CD4-positive, alpha-beta T cell (primary cell): ENCODE measurements at regions not wholly inside any gene's neighbourhood (a gene's known extent, or its start where the extent isn't known, plus 50 kb on each side); places are given as distances from the start of the nearest gene placed in this dataset.

Source experiments
- ATAC-seq: fragments of 200-7000 bp; cut with Tn5 transposase; one replicate; pipeline ENCODE4 v1.10.0; 2022; ENCODE audit warnings: mild to moderate bottlenecking; ENCODE audit not compliant: poor library complexity
- CTCF ChIA-PET: fragments of 350-600 bp; sonication (Branson Sonifier 250); formaldehyde crosslinking; loops from one replicate; lab custom pipeline; 2021; ENCODE audit warnings: antibody characterized with exemption, inconsistent platforms; lab: Charles Lee
- POLR2A ChIA-PET: fragments of 350-600 bp; sonication (Branson Sonifier 250); formaldehyde crosslinking; loops from one replicate; lab custom pipeline; 2021; ENCODE audit warnings: antibody characterized with exemption, inconsistent platforms; lab: Charles Lee
- DNase-seq, 14 experiments: peaks; one replicate each; pipeline ENCODE4 v3.0.0-alpha.2; 2013 to 2020; ENCODE audit warnings: mixed read lengths in 2 of 14
- H3K27ac ChIP-seq, 2 donors: one replicate each; pipeline versions ENCODE4 v1.5.1 to v1.7.0; 2013; ENCODE audit warnings: low read length in 2 of 2, low read depth in 1 of 2, mild to moderate bottlenecking in 1 of 2
- H3K27me3 ChIP-seq, 2 experiments: 1 replicate in 1 of 2; 2 replicates in 1 of 2; pipeline versions ENCODE4 v1.6.1 to v1.7.0; 2013; ENCODE audit warnings: low read length in 2 of 2, control low read depth in 1 of 2, mild to moderate bottlenecking in 1 of 2, moderate library complexity in 1 of 2; ENCODE audit not compliant: insufficient read depth in 2 of 2, control insufficient read depth in 1 of 2
- H3K36me3 ChIP-seq: one replicate; pipeline ENCODE4 v1.6.1; 2013; ENCODE audit warnings: low read length, control low read depth; ENCODE audit not compliant: insufficient read depth
- H3K4me1 ChIP-seq: one replicate; pipeline ENCODE4 v1.6.1; 2013; ENCODE audit warnings: low read length, control low read depth; ENCODE audit not compliant: insufficient read depth
- H3K4me3 ChIP-seq: one replicate; pipeline ENCODE4 v1.5.1; 2013; ENCODE audit warnings: mild to moderate bottlenecking, low read length, moderate library complexity
- H3K9me3 ChIP-seq, 2 experiments: 1 replicate in 1 of 2; 2 replicates in 1 of 2; pipeline versions ENCODE4 v1.6.1 to v1.7.0; 2013; ENCODE audit warnings: low read length in 2 of 2, mild to moderate bottlenecking in 2 of 2, control low read depth in 1 of 2, moderate library complexity in 1 of 2; ENCODE audit not compliant: control insufficient read depth in 1 of 2, insufficient read depth in 1 of 2
- H3K27ac Mint-ChIP-seq: one replicate; pipeline ENCODE4 v1.8.0; 2020; ENCODE audit warnings: mixed read lengths
- H3K27me3 Mint-ChIP-seq: one replicate; pipeline ENCODE4 v1.8.0; 2021; ENCODE audit warnings: mixed read lengths
- H3K36me3 Mint-ChIP-seq: one replicate; pipeline ENCODE4 v1.8.0; 2021; ENCODE audit warnings: low read depth, mixed read lengths
- H3K4me1 Mint-ChIP-seq: one replicate; pipeline ENCODE4 v1.8.0; 2021; ENCODE audit warnings: low read depth, mixed read lengths
- H3K4me3 Mint-ChIP-seq: one replicate; pipeline ENCODE4 v1.8.0; 2020; ENCODE audit warnings: mild to moderate bottlenecking, mixed read lengths
- H3K9me3 Mint-ChIP-seq: one replicate; pipeline ENCODE4 v1.8.0; 2020; ENCODE audit warnings: mixed read lengths
- intact Hi-C, 2 experiments: fragments of 100-400 bp; cut with DNase I in 1 of 2; cut with micrococcal nuclease in 1 of 2; formaldehyde crosslinking; loops; one replicate each; pipeline versions ENCODE4 v1.15.1 to v1.9.0; 2023 to 2025; cut with DNase I, micrococcal nuclease
- TF ChIP-seq, protein P1 (sequence below): fragments of 200-600 bp; IDR thresholded peaks from one replicate; pipeline ENCODE4 v1.8.0; 2022; ENCODE audit warnings: antibody characterized with exemption, mild to moderate bottlenecking

DNA sequence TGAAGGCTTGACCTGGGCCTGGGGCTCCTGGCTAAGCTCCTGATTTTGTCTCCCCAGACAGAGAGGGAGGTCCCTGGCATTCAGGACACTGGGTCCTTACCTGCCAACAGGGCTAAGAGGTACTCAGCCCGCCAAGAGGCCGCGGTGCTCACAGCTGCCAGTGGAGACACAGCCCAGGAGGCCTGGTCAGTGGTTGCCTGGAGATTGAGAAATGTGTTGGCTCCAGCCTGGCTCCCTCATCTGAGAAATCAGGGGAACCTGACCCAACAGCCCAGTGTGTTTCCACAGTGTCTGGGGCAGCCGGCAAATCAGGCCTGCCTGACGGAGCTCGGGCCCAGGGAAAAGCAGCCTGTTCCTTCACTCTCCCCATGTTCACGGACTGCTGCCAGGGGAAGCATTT is 79.4 kb upstream of the NAV2 start:
- Mint-ChIP-seq H3K27ac (no peak overlapping the region), H3K9me3 (peaks cover 3% of the 10 kb centered on the region), H3K36me3 (no peaks in the 10 kb centered on the region), H3K4me3 (no peak overlapping the region), H3K4me1 (no peaks in the 10 kb centered on the region), H3K27me3 (peaks cover 22% of the 10 kb centered on the region)
- H3K27ac ChIP-seq = no peak overlapping the region
- ATAC-seq = no peak
- H3K27me3 ChIP-seq = peaks cover 0 to 2% of the 10 kb centered on the region in 2 experiments
- TF ChIP-seq, protein P1, sequence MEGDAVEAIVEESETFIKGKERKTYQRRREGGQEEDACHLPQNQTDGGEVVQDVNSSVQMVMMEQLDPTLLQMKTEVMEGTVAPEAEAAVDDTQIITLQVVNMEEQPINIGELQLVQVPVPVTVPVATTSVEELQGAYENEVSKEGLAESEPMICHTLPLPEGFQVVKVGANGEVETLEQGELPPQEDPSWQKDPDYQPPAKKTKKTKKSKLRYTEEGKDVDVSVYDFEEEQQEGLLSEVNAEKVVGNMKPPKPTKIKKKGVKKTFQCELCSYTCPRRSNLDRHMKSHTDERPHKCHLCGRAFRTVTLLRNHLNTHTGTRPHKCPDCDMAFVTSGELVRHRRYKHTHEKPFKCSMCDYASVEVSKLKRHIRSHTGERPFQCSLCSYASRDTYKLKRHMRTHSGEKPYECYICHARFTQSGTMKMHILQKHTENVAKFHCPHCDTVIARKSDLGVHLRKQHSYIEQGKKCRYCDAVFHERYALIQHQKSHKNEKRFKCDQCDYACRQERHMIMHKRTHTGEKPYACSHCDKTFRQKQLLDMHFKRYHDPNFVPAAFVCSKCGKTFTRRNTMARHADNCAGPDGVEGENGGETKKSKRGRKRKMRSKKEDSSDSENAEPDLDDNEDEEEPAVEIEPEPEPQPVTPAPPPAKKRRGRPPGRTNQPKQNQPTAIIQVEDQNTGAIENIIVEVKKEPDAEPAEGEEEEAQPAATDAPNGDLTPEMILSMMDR = no peak
- no peak overlapping the region for H3K4me3 ChIP-seq
- no peaks in the 10 kb centered on the region for H3K4me1 ChIP-seq
- no peaks in the 10 kb centered on the region for H3K9me3 ChIP-seq
- ChIA-PET CTCF (no interaction called here), POLR2A (no interaction called here)
- H3K36me3 ChIP-seq = no peaks in the 10 kb centered on the region
- DNase-seq = no peak
- intact Hi-C loops = loop anchor here in 1 of 2 experiments (10.0 kb wide), 1 partner anchor 58 kb away; no protein-coding TSS in a partner anchor

DNA sequence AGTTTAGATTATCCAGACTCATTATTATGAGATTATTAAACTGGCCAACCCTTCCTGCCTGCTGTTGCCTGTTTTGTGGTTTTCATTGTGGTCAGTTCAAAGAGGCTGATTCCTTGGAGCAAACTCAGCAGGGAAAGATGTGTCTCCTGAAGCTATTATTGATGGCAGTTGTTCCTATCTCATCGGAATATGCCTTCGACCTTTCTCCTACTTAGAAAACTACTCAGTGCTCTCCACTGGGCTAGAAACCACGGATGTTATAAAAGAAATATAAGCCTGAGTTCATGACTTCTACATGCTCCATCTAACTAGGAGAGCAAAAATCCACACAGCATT is 80.2 kb upstream of the NAV2 start:
- no peak for ATAC-seq
- Histone ChIP-seq H3K27me3 (peaks cover 0 to 2% of the 10 kb centered on the region in 2 experiments), H3K27ac (no peak overlapping the region), H3K4me3 (no peak overlapping the region), H3K4me1 (no peaks in the 10 kb centered on the region), H3K36me3 (no peaks in the 10 kb centered on the region), H3K9me3 (no peaks in the 10 kb centered on the region)
- Mint-ChIP-seq H3K9me3 (peaks cover 3% of the 10 kb centered on the region), H3K36me3 (no peaks in the 10 kb centered on the region), H3K27ac (no peak overlapping the region), H3K4me1 (no peaks in the 10 kb centered on the region), H3K4me3 (no peak overlapping the region), H3K27me3 (peaks cover 26% of the 10 kb centered on the region)
- DNase-seq = no peak
- CTCF ChIA-PET = no interaction called here
- POLR2A ChIA-PET = no interaction called here
- TF ChIP-seq, protein P1 = no peak
- intact Hi-C loops = loop anchor here in 1 of 2 experiments (10.0 kb wide), 1 partner anchor 58 kb away; no protein-coding TSS in a partner anchor

DNA sequence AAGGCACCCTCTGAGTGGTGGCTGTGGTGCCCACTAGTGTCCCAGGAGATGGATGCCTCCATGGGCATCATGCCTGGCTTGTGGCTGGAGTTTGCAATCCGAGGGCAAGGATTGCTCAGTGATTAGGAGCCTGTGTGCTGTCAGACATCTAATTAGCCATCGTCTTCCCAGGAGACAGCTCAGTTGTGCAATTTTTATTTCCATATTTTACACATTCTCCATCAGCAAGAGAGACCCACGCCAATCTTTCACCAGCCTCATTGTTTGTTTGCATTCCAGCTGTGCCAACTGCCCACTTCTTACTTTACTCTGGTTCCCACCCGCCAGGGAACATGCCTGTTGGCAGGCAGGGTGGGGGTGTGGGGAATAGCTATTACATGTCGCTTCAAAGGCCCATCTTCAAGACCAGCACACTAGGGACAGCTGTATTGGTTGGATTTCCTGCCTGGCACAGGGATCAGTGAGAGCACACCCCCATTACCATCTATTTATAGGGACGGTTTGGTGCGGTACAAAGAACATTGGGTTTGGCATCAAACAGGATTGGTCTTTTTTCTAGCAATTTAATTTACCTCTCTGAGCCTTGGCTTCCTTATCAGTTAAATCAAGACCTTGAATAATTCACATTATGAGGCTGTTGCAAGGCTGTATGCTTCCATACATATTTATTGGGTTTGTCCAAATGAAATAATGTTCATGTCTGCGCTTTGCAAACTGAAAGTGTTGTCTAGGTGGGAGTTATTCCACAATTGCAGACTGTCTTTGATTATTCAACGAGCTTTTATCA is 80.7 kb upstream of the NAV2 start:
- intact Hi-C loops = loop anchor here in 1 of 2 experiments (10.0 kb wide), 1 partner anchor 57 kb away; no protein-coding TSS in a partner anchor
- no peak for ATAC-seq
- Mint-ChIP-seq H3K27me3 (peaks cover 26% of the 10 kb centered on the region), H3K36me3 (no peaks in the 10 kb centered on the region), H3K9me3 (peaks cover 3% of the 10 kb centered on the region), H3K27ac (no peak overlapping the region), H3K4me3 (no peak overlapping the region), H3K4me1 (no peaks in the 10 kb centered on the region)
- Histone ChIP-seq H3K27me3 (peaks cover 0 to 2% of the 10 kb centered on the region in 2 experiments), H3K36me3 (no peaks in the 10 kb centered on the region), H3K4me3 (no peak overlapping the region), H3K9me3 (no peaks in the 10 kb centered on the region), H3K27ac (no peak overlapping the region), H3K4me1 (no peaks in the 10 kb centered on the region)
- no peak for DNase-seq
- TF ChIP-seq, protein P1 = no peak
- POLR2A ChIA-PET = no interaction called here
- CTCF ChIA-PET = interaction anchor here (0.6 kb wide), 1 partner anchor 30 kb away, joined by 3 read pairs; no protein-coding TSS in a partner anchor
